Ovary (tissue), 3 donors: ENCODE measurements at regions not wholly inside any gene's neighbourhood (a gene's known extent, or its start where the extent isn't known, plus 50 kb on each side); places are given as distances from the start of the nearest gene placed in this dataset.

Source experiments
- CTCF ChIP-seq, 3 donors: fragments of 450-650 bp in 2 of 3; fragments of 200-600 bp in 1 of 3; IDR thresholded peaks; one replicate each; pipeline versions ENCODE4 v1.5.1 to v1.8.0; 2016 to 2022; ENCODE audit warnings: antibody characterized with exemption in 3 of 3, mild to moderate bottlenecking in 1 of 3
- POLR2A ChIP-seq: fragments of 450-650 bp; IDR thresholded peaks from one replicate; pipeline ENCODE4 v1.6.1; 2017; ENCODE audit warnings: antibody characterized with exemption, mild to moderate bottlenecking, moderate library complexity
- donor health status: DM: no; HTN: no; CAD: no.

DNA sequence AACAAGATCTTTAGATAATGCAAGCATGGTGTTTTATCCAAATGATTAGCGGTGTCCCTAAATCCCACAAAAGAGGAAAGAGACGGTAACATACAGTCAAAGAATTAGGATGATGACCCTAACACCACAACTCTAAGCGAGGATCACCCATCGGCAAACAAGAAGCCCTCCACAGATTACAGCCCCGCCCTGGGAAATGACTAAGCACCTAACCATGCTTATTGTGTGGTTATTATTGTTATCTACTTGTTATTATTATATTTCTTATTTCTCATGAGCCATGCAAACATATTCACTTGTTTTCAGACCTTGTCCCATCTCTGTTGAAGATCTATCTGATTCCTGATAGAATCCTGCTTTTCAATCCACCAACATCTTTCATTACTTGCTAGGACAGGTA is 651.3 kb downstream of the NYAP2 start:
- no peak for TF ChIP-seq POLR2A
- no peak for TF ChIP-seq CTCF (IDR thresholded peaks at IDR 0.05)
